ENCODE measurements at regions not wholly inside any gene's neighbourhood (a gene's known extent, or its start where the extent isn't known, plus 50 kb on each side); places are given as distances from the start of the nearest gene placed in this dataset.

DNA sequence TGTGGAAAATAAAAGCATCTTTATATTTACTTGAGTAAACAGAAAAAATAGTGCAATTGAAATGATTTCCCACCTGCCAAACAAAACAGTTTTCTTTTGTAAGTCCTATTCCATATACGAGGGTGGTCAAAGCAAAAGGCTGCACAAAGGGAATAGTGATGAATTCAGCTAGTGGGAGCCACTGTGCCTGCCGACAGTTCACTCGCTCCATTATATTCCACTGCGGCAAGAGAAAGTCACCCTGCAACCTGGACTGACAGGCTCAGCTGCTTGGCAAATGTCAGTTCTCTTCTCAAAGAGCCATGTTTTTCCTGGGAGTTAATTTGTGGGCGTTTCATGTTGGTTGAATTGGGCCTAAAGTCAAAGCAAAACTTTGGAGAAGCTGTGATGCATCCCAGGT is 145.4 kb downstream of the LMO4 start:
- H3K27me3 ChIP-seq (ENCODE audit: control insufficient read depth in 2 of 2, insufficient read depth in 2 of 2, low read length in 2 of 2) = no peaks in the 10 kb centered on the region
- H3K9me3 Mint-ChIP-seq = peaks cover 0 to 4% (median 0%) of the 10 kb centered on the region in 7 donors
- peaks cover 0 to 2% (median 1%) of the 10 kb centered on the region in 3 donors for H3K27me3 Mint-ChIP-seq (ENCODE audit: low read depth in 3 of 3)
- intact Hi-C loops (cut with micrococcal nuclease) = no loop called here
- no peak overlapping the region for H2AFZ ChIP-seq (ENCODE audit: insufficient read depth, low read depth, low read length, poor library complexity, severe bottlenecking)
- no peak overlapping the region for H3K4me3 Mint-ChIP-seq
- no peak for DNase-seq
- H4K20me1 ChIP-seq (ENCODE audit: insufficient read depth, low read length) = no peaks in the 10 kb centered on the region
- no peaks in the 10 kb centered on the region for H3K4me1 ChIP-seq (ENCODE audit: control insufficient read depth in 1 of 2, insufficient read depth in 2 of 2, low read length in 2 of 2)
- no peak overlapping the region for H3K4me3 ChIP-seq (replicated peaks in 1 of 3; ENCODE audit: low read depth in 2 of 3, low read length in 3 of 3)
- no peak overlapping the region for H3K9ac ChIP-seq (ENCODE audit: insufficient read depth, low read length, poor library complexity, severe bottlenecking)
- H3K9me3 ChIP-seq (replicated peaks in 1 of 2; ENCODE audit: control insufficient read depth in 1 of 2, insufficient read depth in 1 of 2, low read length in 2 of 2) = no peaks in the 10 kb centered on the region
- no peaks in the 10 kb centered on the region for H3K4me1 Mint-ChIP-seq
- H3K36me3 Mint-ChIP-seq = no peaks in the 10 kb centered on the region
- no peak overlapping the region for H3K4me2 ChIP-seq (replicated peaks; ENCODE audit: extremely low read depth, low read length, poor library complexity, severe bottlenecking)
- H3K27ac Mint-ChIP-seq = no peak overlapping the region
- TF ChIP-seq, protein P1, sequence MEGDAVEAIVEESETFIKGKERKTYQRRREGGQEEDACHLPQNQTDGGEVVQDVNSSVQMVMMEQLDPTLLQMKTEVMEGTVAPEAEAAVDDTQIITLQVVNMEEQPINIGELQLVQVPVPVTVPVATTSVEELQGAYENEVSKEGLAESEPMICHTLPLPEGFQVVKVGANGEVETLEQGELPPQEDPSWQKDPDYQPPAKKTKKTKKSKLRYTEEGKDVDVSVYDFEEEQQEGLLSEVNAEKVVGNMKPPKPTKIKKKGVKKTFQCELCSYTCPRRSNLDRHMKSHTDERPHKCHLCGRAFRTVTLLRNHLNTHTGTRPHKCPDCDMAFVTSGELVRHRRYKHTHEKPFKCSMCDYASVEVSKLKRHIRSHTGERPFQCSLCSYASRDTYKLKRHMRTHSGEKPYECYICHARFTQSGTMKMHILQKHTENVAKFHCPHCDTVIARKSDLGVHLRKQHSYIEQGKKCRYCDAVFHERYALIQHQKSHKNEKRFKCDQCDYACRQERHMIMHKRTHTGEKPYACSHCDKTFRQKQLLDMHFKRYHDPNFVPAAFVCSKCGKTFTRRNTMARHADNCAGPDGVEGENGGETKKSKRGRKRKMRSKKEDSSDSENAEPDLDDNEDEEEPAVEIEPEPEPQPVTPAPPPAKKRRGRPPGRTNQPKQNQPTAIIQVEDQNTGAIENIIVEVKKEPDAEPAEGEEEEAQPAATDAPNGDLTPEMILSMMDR (IDR thresholded peaks at IDR 0.05) = no peak
- H3K79me2 ChIP-seq (ENCODE audit: insufficient read depth, low read length) = no peaks in the 10 kb centered on the region
- no peaks in the 10 kb centered on the region for H3K36me3 ChIP-seq (replicated peaks in 1 of 2; ENCODE audit: control insufficient read depth in 1 of 2, insufficient read depth in 2 of 2, low read length in 2 of 2)
- no peak overlapping the region for H3K27ac ChIP-seq (ENCODE audit: low read depth in 1 of 2, low read length in 2 of 2)
- whole genome bisulfite sequencing (ENCODE audit: insufficient coverage) = no CpG with 5 or more reads among the region's 5 CpGs

DNA sequence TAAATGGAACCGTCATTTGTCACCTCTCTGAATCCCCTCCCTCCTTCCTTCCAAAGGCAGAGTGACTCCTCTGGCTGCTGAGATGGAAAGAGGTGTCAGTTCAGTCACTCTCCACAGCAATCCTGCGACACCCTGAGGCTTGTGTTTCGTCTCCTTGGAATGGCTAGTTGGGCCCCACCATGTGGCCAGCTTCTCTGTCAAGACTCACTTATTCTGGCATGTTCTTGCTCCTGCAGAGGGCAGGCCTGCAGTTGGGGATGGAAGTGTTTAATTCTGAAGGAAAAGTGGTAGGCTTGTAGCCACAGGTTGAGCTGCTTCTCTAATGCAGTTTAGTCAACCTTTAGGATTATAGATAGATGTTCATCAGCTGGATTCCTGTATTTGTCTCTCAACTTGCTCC is 149.6 kb downstream of the LMO4 start:
- H3K9me3 Mint-ChIP-seq = peaks cover 0 to 2% (median 0%) of the 10 kb centered on the region in 7 donors
- no peaks in the 10 kb centered on the region for H3K4me1 Mint-ChIP-seq
- Histone ChIP-seq H3K4me2 (replicated peaks; ENCODE audit: extremely low read depth, low read length, poor library complexity, severe bottlenecking) (no peak overlapping the region), H3K36me3 (replicated peaks in 1 of 2; ENCODE audit: control insufficient read depth in 1 of 2, insufficient read depth in 2 of 2, low read length in 2 of 2) (no peaks in the 10 kb centered on the region), H3K27me3 (ENCODE audit: control insufficient read depth in 2 of 2, insufficient read depth in 2 of 2, low read length in 2 of 2) (no peaks in the 10 kb centered on the region), H3K4me1 (ENCODE audit: control insufficient read depth in 1 of 2, insufficient read depth in 2 of 2, low read length in 2 of 2) (no peaks in the 10 kb centered on the region), H3K4me3 (replicated peaks in 1 of 3; ENCODE audit: low read depth in 2 of 3, low read length in 3 of 3) (no peak overlapping the region), H3K79me2 (ENCODE audit: insufficient read depth, low read length) (no peaks in the 10 kb centered on the region), H3K9ac (ENCODE audit: insufficient read depth, low read length, poor library complexity, severe bottlenecking) (no peak overlapping the region), H3K9me3 (replicated peaks in 1 of 2; ENCODE audit: control insufficient read depth in 1 of 2, insufficient read depth in 1 of 2, low read length in 2 of 2) (no peaks in the 10 kb centered on the region), H4K20me1 (ENCODE audit: insufficient read depth, low read length) (no peaks in the 10 kb centered on the region), H3K27ac (ENCODE audit: low read depth in 1 of 2, low read length in 2 of 2) (no peak overlapping the region), H2AFZ (ENCODE audit: insufficient read depth, low read depth, low read length, poor library complexity, severe bottlenecking) (no peak overlapping the region)
- no peaks in the 10 kb centered on the region for H3K36me3 Mint-ChIP-seq
- H3K4me3 Mint-ChIP-seq = no peak overlapping the region
- peaks cover 0 to 1% (median 0%) of the 10 kb centered on the region in 3 donors for H3K27me3 Mint-ChIP-seq (ENCODE audit: low read depth in 3 of 3)
- DNase-seq = no peak
- TF ChIP-seq, protein P1 (IDR thresholded peaks at IDR 0.05) = no peak
- intact Hi-C loops (cut with micrococcal nuclease) = no loop called here
- no peak overlapping the region for H3K27ac Mint-ChIP-seq
- 100% methylated on average over 1 of the region's 3 CpGs for WGBS (ENCODE audit: insufficient coverage)

All from CD14-positive monocyte (primary cell).